OCI-LY3 (cell line): ENCODE measurements at regions not wholly inside any gene's neighbourhood (a gene's known extent, or its start where the extent isn't known, plus 50 kb on each side); places are given as distances from the start of the nearest gene placed in this dataset.

Experiments used
- EZH2phosphoT487 ChIP-seq: fragments of 200-600 bp; shearing (Covaris generic); IDR thresholded peaks from 2 replicates; pipeline ENCODE4 v1.6.1; 2018; ENCODE audit warnings: antibody characterized with exemption, mixed run types, low read depth
- TF ChIP-seq, protein P1 (sequence below): fragments of 200-600, 300-600 bp; sonication (generic); IDR thresholded peaks from 2 replicates; pipeline ENCODE4 v1.5.1; 2014; ENCODE audit warnings: antibody characterized with exemption, low read length, low read depth

DNA sequence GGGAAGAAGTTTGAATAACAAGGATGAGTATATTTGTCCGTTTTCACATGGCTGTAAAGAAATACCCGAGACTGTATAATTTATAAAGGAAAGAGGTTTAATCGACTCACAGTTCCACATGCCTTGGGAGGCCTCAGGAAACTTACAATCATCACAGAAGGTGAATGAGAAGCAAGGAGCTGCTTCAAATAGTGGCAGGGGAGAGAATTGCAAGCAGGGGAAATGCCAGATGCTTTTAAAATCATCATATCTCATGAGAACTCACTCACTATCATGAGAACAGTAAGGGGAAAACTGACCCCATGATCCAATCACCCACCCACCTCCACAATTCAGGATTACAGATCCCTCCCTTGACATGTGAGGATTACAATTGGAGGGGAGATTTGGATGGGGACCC is 212.8 kb upstream of the CDH8 start:
- TF ChIP-seq, protein P1, sequence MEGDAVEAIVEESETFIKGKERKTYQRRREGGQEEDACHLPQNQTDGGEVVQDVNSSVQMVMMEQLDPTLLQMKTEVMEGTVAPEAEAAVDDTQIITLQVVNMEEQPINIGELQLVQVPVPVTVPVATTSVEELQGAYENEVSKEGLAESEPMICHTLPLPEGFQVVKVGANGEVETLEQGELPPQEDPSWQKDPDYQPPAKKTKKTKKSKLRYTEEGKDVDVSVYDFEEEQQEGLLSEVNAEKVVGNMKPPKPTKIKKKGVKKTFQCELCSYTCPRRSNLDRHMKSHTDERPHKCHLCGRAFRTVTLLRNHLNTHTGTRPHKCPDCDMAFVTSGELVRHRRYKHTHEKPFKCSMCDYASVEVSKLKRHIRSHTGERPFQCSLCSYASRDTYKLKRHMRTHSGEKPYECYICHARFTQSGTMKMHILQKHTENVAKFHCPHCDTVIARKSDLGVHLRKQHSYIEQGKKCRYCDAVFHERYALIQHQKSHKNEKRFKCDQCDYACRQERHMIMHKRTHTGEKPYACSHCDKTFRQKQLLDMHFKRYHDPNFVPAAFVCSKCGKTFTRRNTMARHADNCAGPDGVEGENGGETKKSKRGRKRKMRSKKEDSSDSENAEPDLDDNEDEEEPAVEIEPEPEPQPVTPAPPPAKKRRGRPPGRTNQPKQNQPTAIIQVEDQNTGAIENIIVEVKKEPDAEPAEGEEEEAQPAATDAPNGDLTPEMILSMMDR: no peak
- TF ChIP-seq EZH2phosphoT487: no peak
